ENCODE measurements at regions not wholly inside any gene's neighbourhood (a gene's known extent, or its start where the extent isn't known, plus 50 kb on each side); places are given as distances from the start of the nearest gene placed in this dataset.
A peak's percentile ranks its signal among the peaks of the same experiment; 100 is the strongest.
"Not testable (repeated sequence)": the region's sequence is repeated elsewhere in the genome, so short reads cannot be mapped to it uniquely, and the experiment has no call there.

DNA sequence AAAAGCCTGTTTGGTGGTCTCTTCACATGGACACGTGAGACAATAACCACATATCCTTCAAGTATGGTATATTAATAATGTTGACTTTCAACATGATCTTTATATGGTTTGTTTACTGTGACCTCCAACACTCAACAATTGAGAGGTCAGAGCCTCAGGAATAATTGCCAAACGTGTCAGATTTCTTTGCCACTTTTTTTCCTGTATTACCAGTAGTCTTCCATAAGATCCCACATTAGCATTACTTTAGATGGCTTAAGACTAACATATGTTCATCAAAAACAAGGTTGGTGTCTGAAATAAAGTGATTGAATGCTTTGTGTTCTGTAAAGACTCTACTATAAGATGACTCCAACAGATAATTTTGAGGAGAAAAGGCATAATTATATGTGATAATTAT is 118.7 kb upstream of the F3 start:
- FAIRE-seq (no peak), DNase-seq (ENCODE audit: low read depth, low spot score) (no peak)
- no peak overlapping the region for H2AFZ ChIP-seq (ENCODE audit: control insufficient read depth, low read length)
- H3K27ac ChIP-seq (ENCODE audit: control insufficient read depth, insufficient read depth, low read length) = no peak overlapping the region
- H3K4me2 ChIP-seq (ENCODE audit: control insufficient read depth, extremely low read depth, insufficient read depth, low read depth, low read length) = no peak overlapping the region
- no peak overlapping the region for H3K9ac ChIP-seq (ENCODE audit: control insufficient read depth, extremely low read depth, insufficient read depth, low read length)
- no peak overlapping the region for H3K4me3 ChIP-seq (ENCODE audit: control insufficient read depth in 2 of 3, extremely low read depth in 1 of 3, insufficient read depth in 2 of 3, low read depth in 1 of 3, low read length in 3 of 3)
- H3K27me3 ChIP-seq (ENCODE audit: control insufficient read depth, extremely low read depth, insufficient read depth, low read length) = no peaks in the 10 kb centered on the region
- H3K9me3 ChIP-seq (ENCODE audit: control insufficient read depth, low read depth, low read length) = no peaks in the 10 kb centered on the region
- H3K9me1 ChIP-seq (ENCODE audit: control insufficient read depth, extremely low read depth, insufficient read depth, low read length) = no peaks in the 10 kb centered on the region
- H3K36me3 ChIP-seq (ENCODE audit: control insufficient read depth in 2 of 2, extremely low read depth in 1 of 2, insufficient read depth in 2 of 2, low read length in 2 of 2) = no peaks in the 10 kb centered on the region
- dilution Hi-C loops (cut with MboI; ENCODE audit: extremely low pct_ligation_motif_present, low sequenced_read_pairs) = no loop called here
- no peaks in the 10 kb centered on the region for H4K20me1 ChIP-seq (ENCODE audit: control insufficient read depth, extremely low read depth, insufficient read depth, low read length)
- no peak for TF ChIP-seq EZH2 (IDR thresholded peaks at IDR 0.05; ENCODE audit: low read length)
- TF ChIP-seq, protein P1, sequence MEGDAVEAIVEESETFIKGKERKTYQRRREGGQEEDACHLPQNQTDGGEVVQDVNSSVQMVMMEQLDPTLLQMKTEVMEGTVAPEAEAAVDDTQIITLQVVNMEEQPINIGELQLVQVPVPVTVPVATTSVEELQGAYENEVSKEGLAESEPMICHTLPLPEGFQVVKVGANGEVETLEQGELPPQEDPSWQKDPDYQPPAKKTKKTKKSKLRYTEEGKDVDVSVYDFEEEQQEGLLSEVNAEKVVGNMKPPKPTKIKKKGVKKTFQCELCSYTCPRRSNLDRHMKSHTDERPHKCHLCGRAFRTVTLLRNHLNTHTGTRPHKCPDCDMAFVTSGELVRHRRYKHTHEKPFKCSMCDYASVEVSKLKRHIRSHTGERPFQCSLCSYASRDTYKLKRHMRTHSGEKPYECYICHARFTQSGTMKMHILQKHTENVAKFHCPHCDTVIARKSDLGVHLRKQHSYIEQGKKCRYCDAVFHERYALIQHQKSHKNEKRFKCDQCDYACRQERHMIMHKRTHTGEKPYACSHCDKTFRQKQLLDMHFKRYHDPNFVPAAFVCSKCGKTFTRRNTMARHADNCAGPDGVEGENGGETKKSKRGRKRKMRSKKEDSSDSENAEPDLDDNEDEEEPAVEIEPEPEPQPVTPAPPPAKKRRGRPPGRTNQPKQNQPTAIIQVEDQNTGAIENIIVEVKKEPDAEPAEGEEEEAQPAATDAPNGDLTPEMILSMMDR (optimal IDR thresholded peaks at IDR 0.05 in 1 of 3, IDR thresholded peaks at IDR 0.05 in 1 of 3, conservative IDR thresholded peaks at IDR 0.05 in 1 of 3; ENCODE audit: extremely low read depth in 1 of 3, insufficient read depth in 2 of 3, low read length in 3 of 3) = no peak
- H3K4me1 ChIP-seq (ENCODE audit: control insufficient read depth, extremely low read depth, insufficient read depth, low read length) = peaks cover 26% of the 10 kb centered on the region
- no peaks in the 10 kb centered on the region for H3K79me2 ChIP-seq (ENCODE audit: control insufficient read depth, insufficient read depth, low read length)

DNA sequence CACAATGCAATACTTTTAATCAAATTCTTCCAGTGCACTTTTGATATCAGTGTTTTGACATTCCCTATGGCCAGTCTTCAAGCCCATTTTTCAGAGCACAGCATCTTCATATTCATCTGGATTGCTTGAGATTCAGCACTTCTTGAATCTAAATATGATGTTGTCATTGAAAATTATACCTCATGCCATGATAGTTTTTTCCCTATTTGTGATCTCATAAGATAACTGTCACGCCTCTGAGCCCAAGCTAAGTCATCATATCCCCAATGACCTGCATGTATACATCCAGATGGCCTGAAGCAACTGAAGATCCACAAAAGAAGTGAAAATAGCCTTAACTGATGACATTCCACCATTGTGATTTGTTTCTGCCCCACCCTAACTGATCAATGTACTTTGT is 117.6 kb upstream of the F3 start:
- H3K4me3 ChIP-seq (ENCODE audit: control insufficient read depth in 2 of 3, extremely low read depth in 1 of 3, insufficient read depth in 2 of 3, low read depth in 1 of 3, low read length in 3 of 3); H3K36me3 ChIP-seq (ENCODE audit: control insufficient read depth in 2 of 2, extremely low read depth in 1 of 2, insufficient read depth in 2 of 2, low read length in 2 of 2); H3K4me2 ChIP-seq (ENCODE audit: control insufficient read depth, extremely low read depth, insufficient read depth, low read depth, low read length); H3K79me2 ChIP-seq (ENCODE audit: control insufficient read depth, insufficient read depth, low read length); H3K9me3 ChIP-seq (ENCODE audit: control insufficient read depth, low read depth, low read length); FAIRE-seq; H3K9ac ChIP-seq (ENCODE audit: control insufficient read depth, extremely low read depth, insufficient read depth, low read length); H3K27me3 ChIP-seq (ENCODE audit: control insufficient read depth, extremely low read depth, insufficient read depth, low read length); dilution Hi-C loops (cut with MboI; ENCODE audit: extremely low pct_ligation_motif_present, low sequenced_read_pairs); DNase-seq (ENCODE audit: low read depth, low spot score); H4K20me1 ChIP-seq (ENCODE audit: control insufficient read depth, extremely low read depth, insufficient read depth, low read length); H3K27ac ChIP-seq (ENCODE audit: control insufficient read depth, insufficient read depth, low read length); H3K9me1 ChIP-seq (ENCODE audit: control insufficient read depth, extremely low read depth, insufficient read depth, low read length); H2AFZ ChIP-seq (ENCODE audit: control insufficient read depth, low read length): not testable (repeated sequence)
- H3K4me1 ChIP-seq (ENCODE audit: control insufficient read depth, extremely low read depth, insufficient read depth, low read length) = peaks cover 35% of the 10 kb centered on the region

DNA sequence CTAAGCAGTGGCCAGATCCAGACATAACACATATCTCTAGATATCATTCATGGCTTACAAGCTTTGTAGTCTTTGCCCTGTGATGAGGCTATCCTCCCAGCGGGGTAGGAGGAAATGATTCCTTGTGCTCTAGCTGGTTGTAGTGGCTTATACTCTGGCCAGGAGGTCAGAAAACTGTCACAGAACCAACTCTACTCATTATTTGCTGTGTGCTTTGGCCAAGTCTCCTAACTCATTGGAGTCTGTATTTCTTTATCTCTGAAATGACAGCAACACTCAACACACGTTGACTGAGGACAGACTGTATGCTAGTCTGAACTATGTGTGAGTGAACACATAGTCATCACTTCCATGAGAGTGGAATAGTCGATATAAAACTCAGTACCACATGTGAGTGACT is 116.7 kb upstream of the F3 start:
- H2AFZ ChIP-seq (ENCODE audit: control insufficient read depth, low read length) = peak overlapping the region; percentile 4
- H3K9me3 ChIP-seq (ENCODE audit: control insufficient read depth, low read depth, low read length) = no peaks in the 10 kb centered on the region
- FAIRE-seq (peak; percentile 85), DNase-seq (ENCODE audit: low read depth, low spot score) (no peak)
- H4K20me1 ChIP-seq (ENCODE audit: control insufficient read depth, extremely low read depth, insufficient read depth, low read length) = no peaks in the 10 kb centered on the region
- H3K27me3 ChIP-seq (ENCODE audit: control insufficient read depth, extremely low read depth, insufficient read depth, low read length) = no peaks in the 10 kb centered on the region
- dilution Hi-C loops (cut with MboI; ENCODE audit: extremely low pct_ligation_motif_present, low sequenced_read_pairs) = no loop called here
- peaks cover 45% of the 10 kb centered on the region for H3K4me1 ChIP-seq (ENCODE audit: control insufficient read depth, extremely low read depth, insufficient read depth, low read length)
- H3K9ac ChIP-seq (ENCODE audit: control insufficient read depth, extremely low read depth, insufficient read depth, low read length) = peak overlapping the region; percentile 17
- no peaks in the 10 kb centered on the region for H3K9me1 ChIP-seq (ENCODE audit: control insufficient read depth, extremely low read depth, insufficient read depth, low read length)
- H3K36me3 ChIP-seq (ENCODE audit: control insufficient read depth in 2 of 2, extremely low read depth in 1 of 2, insufficient read depth in 2 of 2, low read length in 2 of 2) = no peaks in the 10 kb centered on the region
- peak overlapping the region; percentile 77 for H3K27ac ChIP-seq (ENCODE audit: control insufficient read depth, insufficient read depth, low read length)
- H3K79me2 ChIP-seq (ENCODE audit: control insufficient read depth, insufficient read depth, low read length) = no peaks in the 10 kb centered on the region
- no peak overlapping the region for H3K4me3 ChIP-seq (ENCODE audit: control insufficient read depth in 2 of 3, extremely low read depth in 1 of 3, insufficient read depth in 2 of 3, low read depth in 1 of 3, low read length in 3 of 3)
- TF ChIP-seq, protein P1 (optimal IDR thresholded peaks at IDR 0.05 in 1 of 3, IDR thresholded peaks at IDR 0.05 in 1 of 3, conservative IDR thresholded peaks at IDR 0.05 in 1 of 3; ENCODE audit: extremely low read depth in 1 of 3, insufficient read depth in 2 of 3, low read length in 3 of 3) = no peak
- TF ChIP-seq EZH2 (IDR thresholded peaks at IDR 0.05; ENCODE audit: low read length) = no peak
- H3K4me2 ChIP-seq (ENCODE audit: control insufficient read depth, extremely low read depth, insufficient read depth, low read depth, low read length) = peak overlapping the region; percentile 33

DNA sequence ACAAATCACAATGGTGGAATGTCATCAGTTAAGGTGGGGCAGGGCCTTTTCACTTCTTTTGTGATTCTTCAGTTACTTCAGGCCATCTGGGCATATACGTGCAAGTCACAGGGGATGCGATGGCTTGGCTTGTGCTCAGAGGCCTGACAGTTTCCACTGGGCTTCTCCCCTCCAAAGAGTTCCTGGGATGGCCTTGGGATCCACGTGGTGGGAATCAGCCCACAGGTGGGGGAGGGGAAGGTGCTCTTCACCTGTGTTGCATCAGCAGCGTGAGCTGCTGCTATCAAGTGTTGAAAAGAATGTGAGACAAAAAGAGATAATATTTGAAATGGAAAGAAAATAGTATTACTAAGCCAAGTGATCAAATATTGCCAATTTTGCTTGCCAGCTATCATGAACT is 116.2 kb upstream of the F3 start:
- H4K20me1 ChIP-seq (ENCODE audit: control insufficient read depth, extremely low read depth, insufficient read depth, low read length); H3K27me3 ChIP-seq (ENCODE audit: control insufficient read depth, extremely low read depth, insufficient read depth, low read length); H3K9me1 ChIP-seq (ENCODE audit: control insufficient read depth, extremely low read depth, insufficient read depth, low read length); H3K36me3 ChIP-seq (ENCODE audit: control insufficient read depth in 2 of 2, extremely low read depth in 1 of 2, insufficient read depth in 2 of 2, low read length in 2 of 2); H3K9me3 ChIP-seq (ENCODE audit: control insufficient read depth, low read depth, low read length); dilution Hi-C loops (cut with MboI; ENCODE audit: extremely low pct_ligation_motif_present, low sequenced_read_pairs); H3K79me2 ChIP-seq (ENCODE audit: control insufficient read depth, insufficient read depth, low read length); DNase-seq (ENCODE audit: low read depth, low spot score); H3K4me3 ChIP-seq (ENCODE audit: control insufficient read depth in 2 of 3, extremely low read depth in 1 of 3, insufficient read depth in 2 of 3, low read depth in 1 of 3, low read length in 3 of 3); FAIRE-seq: not testable (repeated sequence)
- Histone ChIP-seq H2AFZ (ENCODE audit: control insufficient read depth, low read length) (peak overlapping the region; percentile 4), H3K27ac (ENCODE audit: control insufficient read depth, insufficient read depth, low read length) (peak overlapping the region; percentile 77), H3K4me1 (ENCODE audit: control insufficient read depth, extremely low read depth, insufficient read depth, low read length) (peaks cover 46% of the 10 kb centered on the region), H3K4me2 (ENCODE audit: control insufficient read depth, extremely low read depth, insufficient read depth, low read depth, low read length) (peak overlapping the region; percentile 33), H3K9ac (ENCODE audit: control insufficient read depth, extremely low read depth, insufficient read depth, low read length) (peak overlapping the region; percentile 17)
